ENCODE measurements at regions not wholly inside any gene's neighbourhood (a gene's known extent, or its start where the extent isn't known, plus 50 kb on each side); places are given as distances from the start of the nearest gene placed in this dataset.
"Not testable (repeated sequence)": the region's sequence is repeated elsewhere in the genome, so short reads cannot be mapped to it uniquely, and the experiment has no call there.

DNA sequence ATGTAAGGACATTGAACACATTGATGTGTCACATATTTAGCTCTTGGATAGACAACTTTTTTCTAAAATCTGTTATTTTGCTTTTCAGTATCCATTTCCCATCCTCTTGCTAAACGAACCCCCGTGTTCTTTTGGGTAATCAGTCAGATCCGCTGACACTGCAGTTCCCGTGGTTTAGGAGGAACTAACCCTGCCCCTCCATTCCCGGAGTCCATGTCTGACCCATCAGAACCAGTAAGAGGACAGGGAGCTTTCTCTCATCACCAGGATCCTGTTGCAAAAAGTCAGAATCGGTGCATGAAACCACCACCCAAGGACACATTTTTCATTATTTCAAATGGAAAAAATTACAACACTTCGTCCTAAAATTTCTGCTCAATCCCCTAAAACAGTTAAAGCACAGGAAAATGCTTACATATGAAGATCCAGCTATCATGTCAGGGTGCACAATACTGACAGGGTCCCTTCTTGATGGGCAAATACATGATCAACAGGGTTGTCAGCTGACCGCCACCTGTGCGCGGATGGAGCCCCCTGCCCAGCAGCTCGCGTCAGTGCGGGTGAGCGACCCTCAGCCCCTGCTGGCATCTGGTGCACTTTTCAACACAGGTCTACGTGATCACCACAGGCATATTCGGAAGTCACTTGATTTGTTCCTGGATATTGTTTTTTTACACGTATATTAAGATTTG lies 276.8 kb downstream of the ADGRD1 start:
- DNase-seq = no peak

DNA sequence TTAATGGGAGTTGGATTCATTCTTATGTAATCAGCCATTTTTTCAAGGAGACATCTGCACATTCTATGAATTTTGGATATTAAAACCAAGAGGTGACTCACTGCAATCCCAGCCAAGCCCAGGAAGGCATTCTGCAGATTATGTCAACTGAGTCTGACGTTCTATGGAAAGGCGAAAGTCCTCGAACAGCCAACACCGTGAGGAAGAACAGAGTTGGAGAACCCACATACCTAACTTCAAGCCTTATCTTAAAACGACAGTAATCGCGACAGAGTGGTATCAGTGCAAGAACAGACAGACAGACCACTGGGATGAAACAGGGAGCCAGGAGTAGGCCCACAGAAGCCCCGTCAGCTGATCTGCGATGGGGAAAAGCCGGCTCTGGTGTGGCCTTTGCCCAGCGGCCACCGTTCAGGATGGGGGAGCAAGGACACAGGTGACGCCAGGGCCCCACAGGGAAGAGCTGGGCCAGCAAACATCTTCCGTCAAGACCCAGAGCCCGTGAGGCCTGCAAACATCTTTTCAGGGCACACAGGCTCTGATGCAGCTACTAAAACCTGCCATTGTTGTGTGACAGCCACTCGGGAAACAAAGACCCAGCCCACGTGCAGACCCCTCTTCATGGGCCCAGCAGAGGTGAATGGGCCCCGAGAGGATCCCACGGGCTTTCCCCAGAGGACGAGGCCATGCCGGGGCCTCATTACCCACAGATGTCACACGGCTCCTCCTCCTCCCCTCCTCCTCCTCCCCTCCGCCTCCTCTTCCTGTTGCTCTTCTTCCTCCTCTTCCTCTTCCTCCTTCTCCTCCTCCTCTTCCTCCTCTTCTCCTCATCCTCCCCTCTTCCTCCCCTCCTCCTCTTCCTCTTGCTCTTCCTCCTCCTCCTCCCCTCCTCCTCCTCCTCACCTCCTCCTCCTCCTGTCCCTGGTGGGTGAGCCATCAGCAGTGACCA lies 277.6 kb downstream of the ADGRD1 start:
- DNase-seq = peak; percentile 58

DNA sequence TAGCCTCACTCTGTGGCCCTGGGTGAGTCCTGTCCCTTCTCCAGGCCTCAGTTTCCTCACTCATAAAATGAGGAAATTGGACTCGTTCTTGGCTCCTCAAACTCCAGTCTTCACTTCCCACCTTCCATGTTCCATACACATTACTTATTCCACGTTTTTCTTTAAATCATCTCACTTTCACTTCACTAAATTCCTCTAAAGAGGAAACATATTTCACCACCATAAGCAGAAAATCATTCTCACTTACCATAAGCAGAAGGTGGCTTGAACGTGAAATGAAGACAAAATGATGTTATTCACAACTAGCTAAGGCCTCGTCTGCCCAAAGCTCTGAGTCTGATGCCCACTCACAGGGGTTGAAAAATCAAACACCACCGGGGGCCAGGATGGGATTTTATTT lies 278.3 kb downstream of the ADGRD1 start:
- DNase-seq = no peak

DNA sequence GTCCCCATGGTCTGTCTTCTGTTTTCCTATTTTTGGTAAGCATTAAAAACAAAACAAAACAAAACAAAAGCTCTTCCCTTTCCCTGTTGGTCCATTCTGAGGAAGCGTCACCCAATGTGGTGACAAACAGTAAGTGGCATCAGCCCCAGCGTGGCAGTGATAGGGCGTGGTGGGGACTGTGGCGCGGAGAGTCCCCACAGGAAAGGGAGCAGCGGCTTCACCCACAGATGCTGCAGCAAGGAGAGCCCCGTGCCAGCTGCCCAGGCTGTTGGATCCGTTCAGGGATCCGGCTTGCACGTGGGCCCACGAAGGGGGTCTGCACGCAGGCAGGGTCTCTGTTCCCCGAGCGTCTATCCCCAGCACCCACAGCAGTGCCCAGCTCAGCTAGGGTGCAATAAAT lies 279.2 kb downstream of the ADGRD1 start:
- DNase-seq = not testable (repeated sequence)

DNA sequence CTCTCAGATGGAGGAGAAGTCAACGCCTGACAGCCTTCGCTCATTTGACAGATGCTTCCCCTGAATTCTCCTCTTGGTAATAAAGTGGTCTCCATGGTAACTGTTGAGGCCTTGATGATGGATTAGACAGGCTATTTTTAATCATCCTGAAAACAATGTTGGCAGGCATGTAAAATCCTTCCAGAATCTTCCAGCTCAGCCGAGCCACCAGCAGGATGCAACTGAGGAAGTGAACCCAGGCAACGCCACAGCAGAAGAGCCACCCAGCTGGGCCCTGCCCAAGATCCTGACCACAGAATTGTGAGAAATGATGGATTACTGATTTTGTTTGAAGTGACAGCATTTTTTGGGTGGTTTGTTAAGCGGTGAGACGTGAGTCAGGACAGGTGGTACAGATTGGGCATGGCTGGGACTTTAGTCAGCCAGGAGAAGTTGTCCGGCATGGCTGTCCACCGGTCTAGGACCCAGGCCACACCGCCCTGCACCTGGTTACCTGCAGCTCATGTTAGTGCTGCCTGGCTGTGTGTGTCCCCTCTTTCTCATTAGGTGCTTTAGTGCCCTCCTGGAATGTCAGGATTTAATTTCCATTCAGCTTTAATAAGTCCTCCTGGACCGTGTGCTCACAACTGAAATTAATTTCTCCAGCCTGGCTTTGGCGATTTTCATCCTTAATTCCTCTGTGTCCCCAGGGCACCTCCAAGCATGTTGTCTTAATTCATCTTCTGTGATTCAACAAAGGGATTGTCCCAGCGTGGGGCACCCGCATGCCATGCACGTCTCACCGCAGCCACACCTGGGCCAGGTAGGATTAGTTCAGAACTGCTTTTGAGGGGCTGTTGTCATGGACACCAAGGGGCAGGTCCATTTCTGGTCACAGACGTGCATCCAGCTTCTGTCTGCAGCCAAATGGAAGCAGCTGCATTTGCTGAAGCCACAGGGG lies 280.4 kb downstream of the ADGRD1 start:
- DNase-seq = not testable (repeated sequence)

DNA sequence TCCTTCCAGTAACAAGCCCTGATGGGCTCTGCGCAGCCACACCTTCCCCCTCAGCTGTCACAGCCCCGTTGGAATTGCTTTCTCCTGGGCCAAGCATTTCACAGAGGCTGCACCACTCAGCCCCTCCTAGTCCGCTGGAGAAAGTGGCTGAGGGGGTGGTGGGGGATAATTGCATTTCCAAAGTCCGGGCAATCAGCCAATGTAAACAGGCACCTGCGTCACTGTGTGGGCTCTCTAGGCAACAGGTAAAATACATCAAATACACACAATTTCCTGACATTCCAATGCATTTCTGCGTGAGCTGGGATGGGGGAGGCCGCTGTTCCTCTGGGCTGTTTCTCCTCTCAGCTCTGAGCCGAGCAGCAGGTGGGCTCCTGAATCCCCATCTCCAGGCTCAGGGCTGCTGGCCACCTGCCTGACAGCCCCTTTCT lies 281.1 kb downstream of the ADGRD1 start:
- not testable (repeated sequence) for DNase-seq

DNA sequence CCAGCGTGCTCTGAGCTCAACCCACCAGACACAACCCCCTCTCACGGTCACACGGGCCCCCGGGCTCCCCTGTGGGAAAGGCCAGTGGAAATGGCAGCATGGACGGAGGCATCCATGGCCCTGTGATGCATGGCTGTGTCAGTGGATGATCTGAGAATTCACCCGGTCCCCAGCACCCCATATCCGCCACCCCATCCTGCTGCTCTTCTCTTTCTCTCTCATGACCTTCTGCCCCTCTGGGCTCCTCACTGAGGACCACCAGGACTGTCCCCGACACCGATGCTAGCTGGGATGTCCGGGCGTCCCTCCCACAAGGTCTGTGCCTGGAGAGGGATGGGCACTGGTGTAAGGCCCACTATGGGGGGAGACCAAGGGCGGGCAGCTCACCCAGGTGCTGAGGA lies 282.2 kb downstream of the ADGRD1 start:
- no peak for DNase-seq

DNA sequence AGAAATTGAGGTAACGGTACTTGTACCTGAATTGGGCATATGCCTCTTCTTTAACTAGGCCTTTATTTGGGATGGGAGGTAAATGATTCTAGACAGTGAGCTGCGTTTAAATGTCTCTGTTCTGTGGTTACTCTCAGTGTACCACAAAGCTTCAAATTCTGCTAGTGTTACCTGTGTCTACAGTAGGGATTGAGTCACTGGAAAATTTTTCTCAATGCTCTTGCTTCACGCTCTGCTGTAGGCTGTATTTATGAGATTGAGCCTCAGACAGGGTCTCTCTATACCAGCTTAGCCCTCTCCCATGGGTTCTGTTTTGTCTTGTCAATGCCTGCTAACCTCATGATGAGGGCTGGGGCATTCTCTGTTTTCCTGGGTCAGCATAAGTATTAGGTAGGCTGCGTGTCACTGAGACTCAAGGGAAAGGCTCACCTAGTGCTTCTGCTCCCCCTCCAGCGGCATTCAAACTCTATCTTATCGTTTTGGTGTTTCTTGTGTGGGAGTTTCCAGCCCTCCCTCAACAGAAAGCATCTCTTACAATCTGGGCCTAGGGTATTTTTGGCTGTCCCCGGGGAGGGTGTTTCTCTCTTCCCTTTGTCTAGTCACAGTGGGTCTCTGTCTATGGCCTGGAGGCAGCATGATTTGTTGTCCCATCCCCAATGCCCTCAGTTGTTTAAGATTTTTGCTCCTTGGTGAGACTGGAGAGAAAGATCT lies 285.8 kb downstream of the ADGRD1 start:
- no peak for DNase-seq

DNA sequence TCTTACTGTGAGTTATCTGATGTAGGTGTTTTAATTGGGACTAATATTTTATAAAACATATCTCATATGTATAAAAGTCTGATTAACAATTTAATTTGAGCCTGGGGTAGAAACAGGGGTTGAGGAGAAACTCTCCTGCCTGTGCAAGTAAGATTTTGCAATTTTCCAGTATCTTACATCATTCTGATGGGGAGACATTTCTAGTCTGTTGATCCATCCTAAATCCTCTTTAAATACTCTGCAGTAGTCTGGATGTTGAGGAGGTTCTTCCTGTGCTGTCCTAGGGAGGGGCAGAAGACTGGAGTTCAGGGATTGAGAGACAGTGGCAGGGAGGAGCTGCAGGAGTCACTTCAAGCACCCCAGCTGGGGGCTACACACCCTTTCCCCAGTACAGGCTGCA lies 287.8 kb downstream of the ADGRD1 start:
- no peak for DNase-seq

DNA sequence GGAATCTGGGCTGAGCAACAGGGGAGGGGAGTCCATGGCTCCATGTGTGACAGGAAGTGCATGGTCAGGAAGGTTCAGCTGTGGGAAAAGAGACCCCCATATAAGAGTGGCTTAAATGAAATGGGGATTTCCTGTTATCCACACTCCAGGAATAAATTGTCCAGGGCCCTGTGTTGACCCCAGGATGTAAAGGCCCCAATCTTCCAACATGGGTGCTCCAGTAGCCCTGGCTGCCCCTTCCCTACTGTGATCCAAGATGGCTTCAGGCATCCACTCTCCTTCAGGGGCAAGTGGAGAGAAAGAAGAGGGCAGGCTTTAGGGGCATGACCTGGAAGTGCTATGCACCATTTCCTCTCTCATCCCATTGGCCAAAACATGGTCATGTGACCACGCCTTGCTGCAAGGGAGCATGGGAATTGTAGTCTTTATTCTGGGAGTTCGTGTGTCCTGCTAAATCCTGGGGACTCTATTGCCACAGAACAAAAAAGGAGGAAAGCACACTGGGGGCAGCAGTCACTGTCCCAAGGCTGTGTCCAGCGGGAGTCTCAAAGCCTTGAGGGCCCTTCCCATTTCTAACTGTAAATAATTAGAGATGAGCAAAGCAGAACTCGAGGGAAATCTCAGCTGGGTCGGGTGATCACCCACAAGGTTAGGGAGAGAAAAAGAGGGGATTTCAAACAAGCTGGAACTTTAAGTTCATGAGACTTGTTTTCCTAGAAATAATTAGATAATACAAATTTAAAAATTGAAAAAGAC lies 289.2 kb downstream of the ADGRD1 start:
- peak; percentile 90 for DNase-seq

DNA sequence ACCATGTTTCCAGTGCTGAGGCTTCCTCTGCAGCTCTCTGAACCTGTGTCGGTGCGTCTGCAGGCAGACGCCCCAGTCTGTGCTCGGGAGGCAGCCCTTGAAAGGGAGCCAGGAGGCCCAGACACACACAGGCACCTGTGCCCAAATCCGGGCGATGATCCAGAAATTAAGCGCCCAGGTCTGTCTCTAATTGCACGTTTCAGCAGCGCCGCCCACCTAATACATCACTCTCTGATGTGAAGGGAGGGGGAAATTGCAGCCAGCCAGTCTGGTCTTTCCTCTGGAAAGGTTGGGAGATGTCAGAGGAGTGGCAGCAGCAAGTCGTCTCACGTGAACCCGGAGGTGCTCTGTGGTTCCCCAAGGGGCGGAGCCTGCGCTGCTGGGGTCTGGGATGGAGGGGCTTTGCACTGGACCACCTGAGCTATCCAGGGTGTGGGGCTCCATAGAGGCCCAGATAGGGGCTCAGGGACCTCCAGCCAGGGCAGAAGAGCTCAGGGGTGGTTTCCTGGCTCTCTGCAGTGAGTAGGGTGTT lies 290.5 kb downstream of the ADGRD1 start:
- not testable (repeated sequence) for DNase-seq

DNA sequence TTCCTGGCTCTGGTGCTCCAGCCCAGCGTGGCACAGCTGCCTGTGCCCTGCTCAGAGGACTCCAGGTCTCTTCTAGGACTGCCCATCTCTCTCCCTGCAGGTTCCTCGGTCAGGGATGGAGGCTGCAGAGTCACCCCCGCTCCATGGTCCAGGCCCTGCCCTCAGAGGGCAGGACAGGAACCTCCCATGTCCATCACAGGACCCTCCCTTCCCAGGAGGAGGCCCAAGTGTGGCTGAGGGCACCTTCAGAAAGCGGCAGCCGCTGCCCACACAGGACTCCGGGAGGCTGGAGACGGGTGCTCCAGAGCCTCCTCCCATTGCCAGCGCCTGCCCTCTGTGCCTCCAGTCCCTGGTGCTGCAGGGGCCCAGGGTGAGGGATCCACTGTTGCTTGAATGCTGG lies 291.5 kb downstream of the ADGRD1 start:
- DNase-seq = not testable (repeated sequence)

DNA sequence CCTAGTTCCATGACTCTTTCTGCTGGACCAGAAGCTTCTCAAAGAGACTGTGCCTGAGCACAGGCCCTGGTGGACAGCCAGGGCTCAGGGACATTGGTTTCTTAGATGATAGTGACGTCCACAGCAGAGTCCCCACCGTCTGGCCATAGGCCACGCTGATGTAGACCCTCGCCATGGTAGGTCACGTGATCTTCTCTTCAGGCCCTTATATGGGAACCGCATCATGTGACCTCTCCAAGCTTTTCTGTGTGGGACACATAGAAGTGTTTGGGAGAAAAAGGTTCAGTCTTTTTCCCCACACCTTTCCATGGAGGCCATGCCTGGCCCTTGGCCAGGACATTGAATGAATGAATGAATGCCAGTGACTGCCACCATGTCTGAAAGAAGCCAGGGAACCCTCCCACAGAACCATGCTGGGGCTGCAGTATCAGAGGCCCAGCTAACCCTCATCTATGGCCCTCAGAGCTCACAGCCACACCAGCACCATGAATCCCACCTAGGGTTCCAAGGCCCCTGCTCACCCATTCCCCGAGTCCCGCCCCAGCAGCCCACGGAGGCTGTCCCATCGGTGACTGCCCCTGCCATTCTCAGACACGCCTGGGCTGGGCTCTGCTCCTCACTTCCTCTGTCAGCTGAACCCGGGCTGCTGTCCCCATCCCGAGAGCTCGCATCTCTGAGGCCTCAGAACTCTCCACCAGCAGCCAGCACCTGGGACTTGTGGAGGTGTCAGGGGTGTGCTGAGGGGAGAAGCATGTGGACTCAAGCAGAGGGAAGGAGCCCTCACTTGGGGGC lies 292.1 kb downstream of the ADGRD1 start:
- no peak for DNase-seq

DNA sequence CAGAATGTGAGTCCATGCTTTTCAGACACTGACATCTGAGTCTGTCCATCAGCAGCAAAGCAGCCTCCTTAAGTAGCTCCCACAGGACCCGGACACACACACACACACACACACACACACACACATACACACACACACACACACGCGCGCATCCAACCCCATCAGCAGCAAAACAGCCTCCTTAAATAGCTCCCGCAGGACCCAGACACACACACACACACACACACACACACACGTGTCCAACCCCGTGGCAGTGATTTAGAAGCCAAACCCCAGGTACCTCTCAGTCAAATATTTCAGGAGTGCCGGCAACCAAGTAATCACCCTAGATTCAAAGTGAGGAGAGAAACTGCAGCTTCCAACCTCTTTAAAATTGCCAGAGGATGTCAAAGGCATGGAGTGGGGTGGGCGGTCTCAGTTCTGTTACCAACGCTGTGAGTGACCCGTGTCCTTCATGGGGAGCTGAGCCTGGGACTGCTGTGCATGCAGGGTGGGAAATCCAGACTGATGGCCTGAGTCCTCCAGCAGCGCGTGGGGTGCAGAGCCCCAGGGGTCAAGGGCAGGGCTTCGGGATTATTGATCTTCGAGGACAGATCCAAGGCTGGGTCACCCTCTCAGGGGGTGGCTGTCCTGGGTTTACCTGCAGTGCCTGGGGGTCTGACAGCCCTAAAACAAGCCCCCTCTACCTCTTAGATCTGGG lies 293.5 kb downstream of the ADGRD1 start:
- DNase-seq = not testable (repeated sequence)

DNA sequence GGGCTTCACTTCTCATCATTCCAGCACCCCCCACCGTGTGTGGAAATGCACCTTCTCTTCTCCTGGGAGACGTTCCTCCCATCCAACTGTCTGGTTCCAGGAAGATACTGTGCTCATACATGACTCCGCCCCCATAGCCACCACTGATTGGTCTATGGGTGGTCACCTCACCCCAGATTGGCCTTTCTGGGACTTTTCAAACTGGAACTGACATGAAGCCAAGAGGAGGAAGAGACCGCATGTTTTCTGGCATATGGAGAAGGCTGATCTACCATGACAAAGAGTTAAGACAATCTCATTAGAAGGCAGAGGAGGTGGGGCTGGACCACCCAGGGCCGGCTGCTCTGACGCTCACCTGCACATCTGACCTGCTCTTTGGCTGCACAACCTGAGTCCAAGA lies 294.2 kb downstream of the ADGRD1 start:
- not testable (repeated sequence) for DNase-seq

DNA sequence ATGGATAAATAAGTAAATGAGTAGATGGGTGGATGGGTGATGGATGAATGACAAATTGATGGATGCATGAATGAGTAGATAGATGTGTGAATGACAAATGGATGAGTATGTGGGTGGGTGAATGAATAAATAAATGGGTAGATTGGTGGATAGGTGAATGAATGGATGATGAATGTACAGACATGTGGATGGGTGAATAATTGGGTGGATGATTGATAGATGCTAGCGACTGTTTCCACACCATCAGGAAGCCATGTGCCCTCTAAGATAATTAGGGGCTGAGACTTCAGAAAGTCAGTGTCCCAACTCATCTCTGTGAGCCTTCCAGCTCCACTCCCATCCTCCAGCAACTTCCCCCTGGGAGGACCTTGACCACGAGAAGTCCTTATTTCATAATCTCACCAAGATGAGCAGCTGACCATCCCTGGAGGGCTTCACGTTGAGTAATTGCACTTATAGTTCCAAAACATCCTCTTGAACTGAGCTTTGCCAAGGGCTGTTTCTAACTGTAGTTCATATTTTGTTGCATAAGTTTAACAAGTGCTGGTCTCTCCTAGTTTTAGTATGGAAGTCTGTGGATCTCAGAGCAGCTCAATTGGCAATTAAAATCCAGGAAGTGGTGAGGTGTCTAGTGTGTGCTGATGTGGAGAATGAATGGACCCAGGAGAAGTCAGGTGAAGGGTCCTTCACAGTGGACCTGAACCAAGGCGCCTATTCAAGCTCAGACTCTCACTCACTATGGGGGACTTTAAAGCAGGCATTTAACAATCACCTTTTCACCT lies 295.7 kb downstream of the ADGRD1 start:
- no peak for DNase-seq

DNA sequence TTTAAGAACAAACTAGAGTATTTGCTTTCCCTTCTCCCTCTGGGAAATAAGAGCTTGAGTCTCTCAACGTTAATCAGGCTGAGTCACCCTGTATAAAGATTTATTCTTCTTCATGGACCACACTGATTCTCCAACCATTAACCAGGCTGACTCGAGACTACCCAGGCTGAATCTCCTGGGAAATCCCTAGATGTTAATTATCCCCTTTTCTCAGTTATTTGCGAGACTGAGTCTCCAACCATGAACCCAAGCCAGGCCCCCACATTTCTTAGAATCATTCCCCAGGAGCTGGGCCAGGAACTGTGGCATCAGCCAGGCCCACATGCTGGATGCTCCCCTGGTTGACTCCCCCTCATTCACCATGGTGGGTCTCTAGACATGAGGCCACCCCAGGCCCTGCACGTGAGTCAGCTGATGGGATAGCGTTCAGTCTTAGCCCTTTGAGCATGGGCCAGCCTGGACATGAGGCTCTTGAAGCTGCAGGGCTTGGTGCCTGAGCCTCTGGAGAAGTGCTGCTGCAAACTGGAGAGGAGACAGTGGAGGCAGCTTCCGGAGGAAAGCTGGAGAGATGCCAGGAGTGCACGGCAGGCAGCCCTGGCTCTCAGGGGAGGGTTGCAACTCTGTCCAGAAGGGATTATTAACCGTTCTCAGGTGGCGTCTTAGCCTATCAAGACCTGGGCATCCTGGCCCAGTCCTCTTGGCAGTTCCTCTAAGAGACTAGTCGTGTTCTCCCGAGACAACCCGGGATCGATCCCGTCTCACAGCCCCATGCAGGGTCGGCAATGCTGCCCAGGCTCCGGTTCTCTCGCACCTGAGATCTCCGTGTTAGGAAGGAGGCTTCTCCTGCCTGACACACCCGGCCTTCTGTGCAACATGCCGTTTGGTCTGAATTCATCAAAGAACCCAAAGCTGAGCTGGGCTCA lies 296.6 kb downstream of the ADGRD1 start:
- DNase-seq = no peak

DNA sequence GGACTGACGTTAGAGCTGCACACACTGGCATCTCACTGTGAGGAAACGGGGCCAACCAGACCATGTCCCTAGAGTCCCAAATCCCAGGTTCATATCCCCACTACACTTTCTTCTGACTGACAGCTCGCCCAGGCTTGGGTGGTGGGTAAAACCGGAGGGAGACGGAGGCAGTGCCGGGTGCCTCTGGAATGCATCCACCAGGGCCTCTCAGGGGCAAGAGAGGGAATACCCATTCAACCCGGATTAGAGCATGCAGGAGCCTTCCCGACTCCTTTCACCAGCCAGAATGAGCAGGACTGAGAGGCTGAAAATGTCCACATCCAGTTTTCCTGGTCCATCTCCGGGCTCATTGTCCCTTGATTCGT lies 297.2 kb downstream of the ADGRD1 start:
- DNase-seq = no peak
